CD14-positive monocyte (primary cell): ENCODE measurements at regions not wholly inside any gene's neighbourhood (a gene's known extent, or its start where the extent isn't known, plus 50 kb on each side); places are given as distances from the start of the nearest gene placed in this dataset.

Source experiments
- DNase-seq, 3 donors: peaks; one replicate each; pipeline ENCODE4 v3.0.0-alpha.2; 2011 to 2022
- H2AFZ ChIP-seq: 2 replicates; pipeline ENCODE4 v1.6.0; 2012; ENCODE audit warnings: mild to moderate bottlenecking, low read depth, low read length, inconsistent platforms; ENCODE audit not compliant: insufficient read depth, poor library complexity, severe bottlenecking
- H3K27ac ChIP-seq, 2 donors: 1 replicate in 1 of 2; 2 replicates in 1 of 2; pipeline ENCODE4 v1.5.1; 2012 to 2013; ENCODE audit warnings: low read length in 2 of 2, control low read depth in 1 of 2, inconsistent platforms in 1 of 2, low read depth in 1 of 2, mild to moderate bottlenecking in 1 of 2
- H3K27me3 ChIP-seq, 2 donors: one replicate each; pipeline versions ENCODE4 v1.6.0 to v1.6.1; 2011 to 2013; ENCODE audit warnings: low read length in 2 of 2; ENCODE audit not compliant: control insufficient read depth in 2 of 2, insufficient read depth in 2 of 2
- H3K36me3 ChIP-seq, 2 donors: replicated peaks in 1 of 2; 1 replicate in 1 of 2; 2 replicates in 1 of 2; pipeline versions ENCODE4 v1.5.1 to v1.6.1; 2012 to 2013; ENCODE audit warnings: low read length in 2 of 2, control low read depth in 1 of 2, inconsistent platforms in 1 of 2, mild to moderate bottlenecking in 1 of 2; ENCODE audit not compliant: insufficient read depth in 2 of 2, control insufficient read depth in 1 of 2
- H3K4me1 ChIP-seq, 2 donors: 1 replicate in 1 of 2; 2 replicates in 1 of 2; pipeline versions ENCODE4 v1.5.1 to v1.6.1; 2012 to 2013; ENCODE audit warnings: low read length in 2 of 2, control low read depth in 1 of 2, inconsistent platforms in 1 of 2, mild to moderate bottlenecking in 1 of 2, moderate library complexity in 1 of 2; ENCODE audit not compliant: insufficient read depth in 2 of 2, control insufficient read depth in 1 of 2
- H3K4me2 ChIP-seq: replicated peaks from 2 replicates; pipeline ENCODE3; 2012; ENCODE audit warnings: low read length, moderate library complexity, mild to moderate bottlenecking; ENCODE audit not compliant: poor library complexity, severe bottlenecking; ENCODE audit errors: extremely low read depth
- H3K4me3 ChIP-seq, 3 experiments: fragments of 200-600 bp in 1 of 3; sonication (generic) in 1 of 3; replicated peaks in 1 of 3; 1 replicate in 2 of 3; 2 replicates in 1 of 3; pipeline ENCODE4 v1.5.1; 2011 to 2013; ENCODE audit warnings: low read length in 3 of 3, mild to moderate bottlenecking in 3 of 3, control low read depth in 2 of 3, low read depth in 2 of 3, inconsistent platforms in 1 of 3, moderate library complexity in 1 of 3
- H3K79me2 ChIP-seq: 2 replicates; pipeline ENCODE4 v1.6.0; 2012; ENCODE audit warnings: mild to moderate bottlenecking, control low read depth, inconsistent platforms, low read length, moderate library complexity; ENCODE audit not compliant: insufficient read depth
- H3K9ac ChIP-seq: 2 replicates; pipeline ENCODE4 v1.6.0; 2017; ENCODE audit warnings: low read length, mild to moderate bottlenecking; ENCODE audit not compliant: insufficient read depth, poor library complexity, severe bottlenecking
- H3K9me3 ChIP-seq, 2 donors: replicated peaks in 1 of 2; 1 replicate in 1 of 2; 2 replicates in 1 of 2; pipeline versions ENCODE4 v1.5.1 to v1.6.1; 2012 to 2013; ENCODE audit warnings: low read length in 2 of 2, control low read depth in 1 of 2; ENCODE audit not compliant: control insufficient read depth in 1 of 2, insufficient read depth in 1 of 2
- H4K20me1 ChIP-seq: 2 replicates; pipeline ENCODE4 v1.6.0; 2012; ENCODE audit warnings: mild to moderate bottlenecking, low read length, control low read depth, moderate library complexity; ENCODE audit not compliant: insufficient read depth
- H3K27ac Mint-ChIP-seq, 7 donors: one replicate each; pipeline ENCODE4 v1.8.0; 2020; ENCODE audit warnings: mild to moderate bottlenecking in 7 of 7, mixed read lengths in 7 of 7, moderate library complexity in 6 of 7, inconsistent platforms in 2 of 7
- H3K27me3 Mint-ChIP-seq, 3 donors: one replicate each; pipeline ENCODE4 v1.8.0; 2021 to 2022; ENCODE audit warnings: low read depth in 3 of 3, mild to moderate bottlenecking in 3 of 3, mixed read lengths in 3 of 3, moderate library complexity in 3 of 3, inconsistent platforms in 1 of 3
- H3K36me3 Mint-ChIP-seq, 2 donors: one replicate each; pipeline ENCODE4 v1.8.0; 2020; ENCODE audit warnings: mixed read lengths in 2 of 2, inconsistent platforms in 1 of 2, mild to moderate bottlenecking in 1 of 2
- H3K4me1 Mint-ChIP-seq: one replicate; pipeline ENCODE4 v1.8.0; 2020; ENCODE audit warnings: mild to moderate bottlenecking, mixed read lengths
- H3K4me3 Mint-ChIP-seq, 2 donors: one replicate each; pipeline ENCODE4 v1.8.0; 2020; ENCODE audit warnings: mild to moderate bottlenecking in 2 of 2, mixed read lengths in 2 of 2, moderate library complexity in 1 of 2
- H3K9me3 Mint-ChIP-seq, 7 donors: one replicate each; pipeline ENCODE4 v1.8.0; 2020 to 2022; ENCODE audit warnings: mixed read lengths in 7 of 7, mild to moderate bottlenecking in 6 of 7, moderate library complexity in 6 of 7, inconsistent platforms in 2 of 7
- WGBS: methylation state at CpG from one replicate; pipeline ENCODE4 v1.1.5; 2013; ENCODE audit warnings: missing lambda C conversion rate; ENCODE audit not compliant: insufficient coverage; 5-methylcytosine and 5-hydroxymethylcytosine counted together
- intact Hi-C, 2 donors: fragments of 100-400 bp; cut with micrococcal nuclease; formaldehyde crosslinking; loops; one replicate each; pipeline versions ENCODE4 v1.15.0 to v1.15.1; 2023
- TF ChIP-seq, protein P1 (sequence below): fragments of 200-600 bp; IDR thresholded peaks from one replicate; pipeline ENCODE4 v1.8.0; 2022; ENCODE audit warnings: antibody characterized with exemption, mild to moderate bottlenecking

DNA sequence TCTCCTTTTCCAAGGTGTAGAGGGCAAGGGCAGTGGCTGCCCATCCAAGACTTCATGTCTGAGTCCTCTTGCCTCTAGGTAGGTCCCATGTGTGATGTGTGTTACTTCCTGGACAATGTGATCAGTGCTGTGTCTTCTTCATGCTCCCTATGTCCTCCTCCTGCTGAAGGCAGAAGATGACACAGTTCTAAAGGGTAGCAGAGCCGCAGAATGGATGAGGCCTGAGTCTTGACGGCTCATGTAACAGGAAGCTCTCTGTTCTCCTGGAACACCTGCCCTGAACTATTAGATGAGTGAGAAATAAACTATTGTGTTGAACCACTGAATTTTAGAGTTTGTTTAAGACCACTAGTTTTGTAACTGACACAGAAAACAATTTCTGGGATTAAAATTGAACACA is 165.9 kb downstream of the NDFIP2 start:
- H3K27me3 ChIP-seq, result no peaks in the 10 kb centered on the region
- no peak for DNase-seq
- H3K27me3 Mint-ChIP-seq, result peaks cover 0 to 3% (median 1%) of the 10 kb centered on the region in 3 donors

DNA sequence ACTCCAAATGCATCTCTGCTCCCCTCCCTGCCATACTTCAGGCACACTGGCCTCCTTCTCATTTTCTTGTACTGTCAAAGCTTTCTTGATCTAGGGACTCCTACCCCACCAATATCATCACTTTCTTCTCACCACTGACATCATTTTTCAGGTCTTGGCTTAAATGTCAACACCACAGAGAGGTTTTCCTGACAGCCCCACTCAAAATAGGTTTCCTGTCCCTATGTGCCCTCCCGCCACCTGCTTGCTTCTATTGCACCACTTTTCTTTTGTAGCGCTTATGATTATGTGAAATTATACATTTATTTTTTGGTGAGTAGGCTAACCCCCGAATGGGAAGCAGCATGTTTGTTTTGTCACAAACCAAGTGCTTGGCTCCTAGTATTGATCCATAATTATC is 164.6 kb downstream of the NDFIP2 start:
- H3K27me3 Mint-ChIP-seq, result peaks cover 0 to 3% (median 1%) of the 10 kb centered on the region in 3 donors
- TF ChIP-seq, protein P1, sequence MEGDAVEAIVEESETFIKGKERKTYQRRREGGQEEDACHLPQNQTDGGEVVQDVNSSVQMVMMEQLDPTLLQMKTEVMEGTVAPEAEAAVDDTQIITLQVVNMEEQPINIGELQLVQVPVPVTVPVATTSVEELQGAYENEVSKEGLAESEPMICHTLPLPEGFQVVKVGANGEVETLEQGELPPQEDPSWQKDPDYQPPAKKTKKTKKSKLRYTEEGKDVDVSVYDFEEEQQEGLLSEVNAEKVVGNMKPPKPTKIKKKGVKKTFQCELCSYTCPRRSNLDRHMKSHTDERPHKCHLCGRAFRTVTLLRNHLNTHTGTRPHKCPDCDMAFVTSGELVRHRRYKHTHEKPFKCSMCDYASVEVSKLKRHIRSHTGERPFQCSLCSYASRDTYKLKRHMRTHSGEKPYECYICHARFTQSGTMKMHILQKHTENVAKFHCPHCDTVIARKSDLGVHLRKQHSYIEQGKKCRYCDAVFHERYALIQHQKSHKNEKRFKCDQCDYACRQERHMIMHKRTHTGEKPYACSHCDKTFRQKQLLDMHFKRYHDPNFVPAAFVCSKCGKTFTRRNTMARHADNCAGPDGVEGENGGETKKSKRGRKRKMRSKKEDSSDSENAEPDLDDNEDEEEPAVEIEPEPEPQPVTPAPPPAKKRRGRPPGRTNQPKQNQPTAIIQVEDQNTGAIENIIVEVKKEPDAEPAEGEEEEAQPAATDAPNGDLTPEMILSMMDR, result no peak
- H3K79me2 ChIP-seq, result no peaks in the 10 kb centered on the region
- intact Hi-C loops, result no loop called here
- H3K9ac ChIP-seq, result no peak overlapping the region
- H4K20me1 ChIP-seq, result no peaks in the 10 kb centered on the region
- no peak overlapping the region for H3K4me3 Mint-ChIP-seq
- no peak for DNase-seq
- H2AFZ ChIP-seq, result no peak overlapping the region
- no peaks in the 10 kb centered on the region for H3K36me3 Mint-ChIP-seq
- H3K27ac ChIP-seq, result no peak overlapping the region
- no peaks in the 10 kb centered on the region for H3K27me3 ChIP-seq
- no peaks in the 10 kb centered on the region for H3K36me3 ChIP-seq
- H3K4me1 Mint-ChIP-seq, result no peaks in the 10 kb centered on the region
- no peak overlapping the region for H3K27ac Mint-ChIP-seq
- H3K9me3 Mint-ChIP-seq, result peaks cover 0 to 5% (median 2%) of the 10 kb centered on the region in 7 donors
- WGBS, result 80% methylated on average over 1 of the region's 3 CpGs
- H3K4me1 ChIP-seq, result no peaks in the 10 kb centered on the region
- no peaks in the 10 kb centered on the region for H3K9me3 ChIP-seq
- H3K4me2 ChIP-seq, result no peak overlapping the region
- H3K4me3 ChIP-seq, result no peak overlapping the region

More for the DNA sequence above, 165.9 kb downstream of the NDFIP2 start:
- no peak overlapping the region for H3K27ac Mint-ChIP-seq
- intact Hi-C loops, result no loop called here
- no peak overlapping the region for H3K4me3 Mint-ChIP-seq
- no peak overlapping the region for H3K9ac ChIP-seq
- no peaks in the 10 kb centered on the region for H3K9me3 ChIP-seq
- H2AFZ ChIP-seq, result no peak overlapping the region
- no peaks in the 10 kb centered on the region for H4K20me1 ChIP-seq
- no peak overlapping the region for H3K4me2 ChIP-seq
- no peaks in the 10 kb centered on the region for H3K4me1 ChIP-seq
- H3K36me3 ChIP-seq, result no peaks in the 10 kb centered on the region
- 100% methylated on average over 2 of the region's 2 CpGs for WGBS
- H3K36me3 Mint-ChIP-seq, result no peaks in the 10 kb centered on the region
- H3K4me3 ChIP-seq, result no peak overlapping the region
- H3K9me3 Mint-ChIP-seq, result peaks cover 0 to 2% (median 0%) of the 10 kb centered on the region in 7 donors
- H3K27ac ChIP-seq, result no peak overlapping the region
- H3K79me2 ChIP-seq, result no peaks in the 10 kb centered on the region
- TF ChIP-seq, protein P1, result no peak
- H3K4me1 Mint-ChIP-seq, result no peaks in the 10 kb centered on the region
